Nephron progenitor cell (in vitro differentiated cells): ENCODE measurements at regions not wholly inside any gene's neighbourhood (a gene's known extent, or its start where the extent isn't known, plus 50 kb on each side); places are given as distances from the start of the nearest gene placed in this dataset.

ENCODE experiments used
- DNase-seq: peaks from one replicate; pipeline ENCODE4 v3.0.0; 2021
- H3K27ac Mint-ChIP-seq: 2 replicates; pipeline ENCODE4 v1.8.0; 2021; ENCODE audit warnings: mild to moderate bottlenecking, moderate library complexity, mixed read lengths
- H3K27me3 Mint-ChIP-seq: 2 replicates; pipeline ENCODE4 v1.8.0; 2021; ENCODE audit warnings: mild to moderate bottlenecking, low read depth, mixed read lengths; ENCODE audit not compliant: poor library complexity
- H3K36me3 Mint-ChIP-seq: 2 replicates; pipeline ENCODE4 v1.8.0; 2021; ENCODE audit warnings: low read depth, mixed read lengths
- H3K4me1 Mint-ChIP-seq: 2 replicates; pipeline ENCODE4 v1.8.0; 2021; ENCODE audit warnings: mixed read lengths
- H3K4me3 Mint-ChIP-seq: 2 replicates; pipeline ENCODE4 v1.8.0; 2021; ENCODE audit warnings: mild to moderate bottlenecking, moderate library complexity, mixed read lengths
- H3K9me3 Mint-ChIP-seq: 2 replicates; pipeline ENCODE4 v1.8.0; 2021; ENCODE audit warnings: mild to moderate bottlenecking, moderate library complexity, mixed read lengths
- TF ChIP-seq, protein P1 (sequence below): fragments of 200-600 bp; sonication (generic); IDR thresholded peaks from 2 replicates; pipeline ENCODE4 v1.5.0; 2021; ENCODE audit warnings: antibody characterized with exemption

DNA sequence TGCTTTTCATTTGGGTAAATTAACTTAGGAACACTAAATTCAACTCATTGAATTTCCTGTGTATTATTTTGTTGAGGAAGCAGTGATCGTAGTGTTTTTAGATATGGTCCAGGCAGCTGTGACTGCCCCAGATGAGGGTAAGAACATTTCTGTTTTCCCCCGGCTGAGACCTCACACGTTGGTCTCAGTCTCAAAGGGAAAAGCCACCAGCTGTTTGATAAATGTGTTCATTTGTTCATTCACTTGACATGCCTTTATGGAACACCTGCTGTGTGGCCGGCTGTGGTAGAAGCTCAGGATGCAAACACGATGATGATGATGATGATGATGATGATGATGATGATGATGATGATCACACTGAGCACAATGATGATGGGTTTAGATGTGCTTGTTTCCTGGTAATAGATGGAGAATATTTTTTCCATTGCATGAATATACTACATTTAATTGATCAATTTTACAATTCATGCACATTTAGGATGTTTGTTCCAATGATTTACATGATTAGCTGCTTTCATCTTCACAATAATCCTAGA lies 125.6 kb upstream of the ZNF32 start:
- no peak for DNase-seq
- TF ChIP-seq, protein P1, sequence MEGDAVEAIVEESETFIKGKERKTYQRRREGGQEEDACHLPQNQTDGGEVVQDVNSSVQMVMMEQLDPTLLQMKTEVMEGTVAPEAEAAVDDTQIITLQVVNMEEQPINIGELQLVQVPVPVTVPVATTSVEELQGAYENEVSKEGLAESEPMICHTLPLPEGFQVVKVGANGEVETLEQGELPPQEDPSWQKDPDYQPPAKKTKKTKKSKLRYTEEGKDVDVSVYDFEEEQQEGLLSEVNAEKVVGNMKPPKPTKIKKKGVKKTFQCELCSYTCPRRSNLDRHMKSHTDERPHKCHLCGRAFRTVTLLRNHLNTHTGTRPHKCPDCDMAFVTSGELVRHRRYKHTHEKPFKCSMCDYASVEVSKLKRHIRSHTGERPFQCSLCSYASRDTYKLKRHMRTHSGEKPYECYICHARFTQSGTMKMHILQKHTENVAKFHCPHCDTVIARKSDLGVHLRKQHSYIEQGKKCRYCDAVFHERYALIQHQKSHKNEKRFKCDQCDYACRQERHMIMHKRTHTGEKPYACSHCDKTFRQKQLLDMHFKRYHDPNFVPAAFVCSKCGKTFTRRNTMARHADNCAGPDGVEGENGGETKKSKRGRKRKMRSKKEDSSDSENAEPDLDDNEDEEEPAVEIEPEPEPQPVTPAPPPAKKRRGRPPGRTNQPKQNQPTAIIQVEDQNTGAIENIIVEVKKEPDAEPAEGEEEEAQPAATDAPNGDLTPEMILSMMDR = no peak
- H3K36me3 Mint-ChIP-seq = no peaks in the 10 kb centered on the region
- H3K9me3 Mint-ChIP-seq = peaks cover 24% of the 10 kb centered on the region
- H3K4me1 Mint-ChIP-seq = peaks cover 20% of the 10 kb centered on the region
- H3K4me3 Mint-ChIP-seq = no peak overlapping the region
- peaks cover 7% of the 10 kb centered on the region for H3K27me3 Mint-ChIP-seq
- no peak overlapping the region for H3K27ac Mint-ChIP-seq

DNA sequence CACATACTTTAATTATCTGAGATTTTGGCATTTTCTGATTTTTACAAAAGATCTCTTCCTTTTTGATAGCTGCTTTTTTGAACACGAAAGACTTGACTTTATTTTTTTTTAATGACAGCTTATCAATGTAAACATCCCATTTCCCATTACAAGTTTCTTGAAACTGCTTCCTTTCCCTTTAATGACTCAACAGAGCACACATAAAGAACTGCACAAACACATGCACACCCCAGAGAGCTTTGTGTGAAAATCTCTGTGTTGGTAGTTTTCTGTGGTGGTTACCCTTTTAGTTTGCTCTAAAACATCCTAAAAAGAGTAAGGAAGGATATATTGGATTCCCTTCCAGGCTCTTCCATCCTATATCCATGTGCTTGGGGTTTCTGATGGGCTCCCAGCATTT lies 125.1 kb upstream of the ZNF32 start:
- DNase-seq = no peak
- H3K36me3 Mint-ChIP-seq = no peaks in the 10 kb centered on the region
- peaks cover 26% of the 10 kb centered on the region for H3K9me3 Mint-ChIP-seq
- no peak overlapping the region for H3K4me3 Mint-ChIP-seq
- H3K27me3 Mint-ChIP-seq = peaks cover 7% of the 10 kb centered on the region
- TF ChIP-seq, protein P1 = no peak
- H3K4me1 Mint-ChIP-seq = peaks cover 20% of the 10 kb centered on the region
- H3K27ac Mint-ChIP-seq = no peak overlapping the region

DNA sequence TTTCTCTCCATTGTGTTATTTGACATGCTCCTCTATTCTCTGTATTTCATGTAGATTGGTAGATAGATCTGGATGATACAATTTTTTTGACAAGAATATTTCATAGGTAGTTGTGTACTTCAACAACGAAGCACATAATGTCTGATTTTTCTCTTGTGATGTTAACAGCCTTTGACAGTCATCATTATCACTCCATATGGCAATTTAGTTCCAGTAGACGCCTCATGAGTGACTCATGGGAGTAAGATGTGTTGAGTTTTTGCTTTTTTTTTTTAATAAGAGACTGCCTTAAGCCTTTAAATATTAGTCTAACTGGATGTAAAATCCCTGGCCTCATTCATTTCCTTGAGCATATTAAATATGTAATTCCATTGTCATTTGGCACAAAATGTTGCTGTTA lies 123.5 kb upstream of the ZNF32 start:
- Mint-ChIP-seq H3K27me3 (peaks cover 5% of the 10 kb centered on the region), H3K4me3 (no peak overlapping the region), H3K36me3 (no peaks in the 10 kb centered on the region), H3K9me3 (peaks cover 40% of the 10 kb centered on the region), H3K27ac (no peak overlapping the region), H3K4me1 (peaks cover 20% of the 10 kb centered on the region)
- no peak for DNase-seq
- TF ChIP-seq, protein P1 = no peak

DNA sequence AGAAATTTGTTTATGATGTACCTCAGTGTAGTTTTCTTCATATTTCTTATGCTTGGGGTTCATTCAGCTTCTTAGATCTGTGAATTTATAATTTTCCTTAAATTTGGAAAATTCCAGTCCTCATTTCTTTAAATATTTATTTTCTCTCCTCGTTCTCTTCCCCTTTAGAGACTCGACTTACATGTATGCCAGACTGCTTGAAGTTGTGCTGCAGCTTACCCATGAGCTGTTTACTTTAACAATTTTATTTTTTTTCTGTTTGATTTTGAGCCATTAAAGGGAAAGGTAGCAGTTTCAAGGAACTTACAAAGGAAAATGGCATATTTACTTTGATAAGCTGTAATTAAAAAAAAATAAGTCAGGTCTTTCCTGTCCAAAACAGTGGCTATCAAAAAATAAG lies 123.0 kb upstream of the ZNF32 start:
- Mint-ChIP-seq H3K4me1 (peaks cover 20% of the 10 kb centered on the region), H3K9me3 (peaks cover 43% of the 10 kb centered on the region), H3K36me3 (no peaks in the 10 kb centered on the region), H3K4me3 (no peak overlapping the region), H3K27ac (no peak overlapping the region), H3K27me3 (peaks cover 4% of the 10 kb centered on the region)
- DNase-seq = no peak
- TF ChIP-seq, protein P1 = no peak

DNA sequence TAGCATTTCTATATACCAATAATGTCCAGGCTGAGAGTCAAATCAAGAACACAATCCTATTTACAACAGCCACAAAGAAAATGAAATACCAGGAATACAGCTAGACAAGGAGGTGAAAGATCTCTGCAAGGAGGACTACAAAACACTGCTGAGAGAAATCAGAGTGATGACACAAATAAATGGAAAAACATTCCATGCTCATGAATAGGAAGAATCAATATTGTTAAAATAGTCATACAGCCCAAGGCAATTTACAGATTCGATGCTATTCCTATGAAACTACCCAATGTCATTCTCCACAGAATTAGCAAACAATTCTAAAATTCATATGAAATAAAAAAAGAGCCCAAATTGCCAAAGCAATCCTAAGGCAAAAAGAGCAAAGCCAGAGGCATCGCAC lies 116.8 kb upstream of the ZNF32 start:
- Mint-ChIP-seq H3K27me3 (peaks cover 14% of the 10 kb centered on the region), H3K9me3 (peaks cover 20% of the 10 kb centered on the region), H3K4me3 (no peak overlapping the region), H3K27ac (no peak overlapping the region), H3K36me3 (no peaks in the 10 kb centered on the region), H3K4me1 (no peaks in the 10 kb centered on the region)
- TF ChIP-seq, protein P1 = no peak
- no peak for DNase-seq

DNA sequence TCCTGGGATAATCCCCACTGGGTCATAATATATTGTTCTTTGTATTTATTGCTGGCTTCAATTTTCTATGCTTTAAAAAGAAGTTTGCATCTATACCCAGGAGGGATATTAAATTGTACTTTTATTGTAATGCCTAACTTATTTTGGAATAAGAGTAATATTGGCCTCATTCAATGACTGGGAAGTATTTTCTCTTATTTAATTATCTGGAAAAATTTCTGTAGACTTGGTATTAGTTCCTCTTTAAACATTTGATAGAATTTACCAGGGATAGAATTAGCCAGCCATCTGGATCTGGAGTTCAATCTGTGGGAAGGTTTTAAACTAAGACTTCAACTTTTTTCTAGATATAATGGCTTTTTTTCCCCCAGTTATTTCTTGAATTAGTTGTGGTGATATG lies 115.2 kb upstream of the ZNF32 start:
- Mint-ChIP-seq H3K27me3 (peaks cover 10% of the 10 kb centered on the region), H3K4me1 (no peaks in the 10 kb centered on the region), H3K9me3 (peaks cover 22% of the 10 kb centered on the region), H3K36me3 (no peaks in the 10 kb centered on the region), H3K27ac (no peak overlapping the region), H3K4me3 (no peak overlapping the region)
- no peak for DNase-seq
- TF ChIP-seq, protein P1 = no peak
